ENCODE measurements at regions not wholly inside any gene's neighbourhood (a gene's known extent, or its start where the extent isn't known, plus 50 kb on each side); places are given as distances from the start of the nearest gene placed in this dataset.

- TF ChIP-seq TAF1 (IDR thresholded peaks at IDR 0.05; ENCODE audit: low read depth, low read length) (no peak), TCF12 (IDR thresholded peaks at IDR 0.05; ENCODE audit: low read depth, low read length) (no peak)
Measured at GRCh38 chr9:89891591-89892304, 286.9 kb downstream of the GADD45G start (continued).

Data from H1 (cell line).